ENCODE measurements at regions not wholly inside any gene's neighbourhood (a gene's known extent, or its start where the extent isn't known, plus 50 kb on each side); places are given as distances from the start of the nearest gene placed in this dataset.
A peak's percentile ranks its signal among the peaks of the same experiment; 100 is the strongest.

GRCh38 chr9:89984214-89984613 is 379.4 kb downstream of the GADD45G start:
- DNase-seq = no peak

GRCh38 chr9:89985068-89985467 is 380.3 kb downstream of the GADD45G start:
- DNase-seq = no peak

- no peak for DNase-seq
Observed at GRCh38 chr9:89986190-89986589, 381.4 kb downstream of the GADD45G start.

GRCh38 chr9:89988458-89988857 is 383.6 kb downstream of the GADD45G start:
- DNase-seq = no peak

GRCh38 chr9:89991204-89991790 is 386.5 kb downstream of the GADD45G start:
- no peak for DNase-seq

- no peak for DNase-seq
Observed at GRCh38 chr9:89992326-89993198, 387.8 kb downstream of the GADD45G start.

GRCh38 chr9:89993678-89994630 is 389.1 kb downstream of the GADD45G start:
- peak; percentile 77 to 83 for DNase-seq

GRCh38 chr9:89994988-89995613 is 390.3 kb downstream of the GADD45G start:
- no peak for DNase-seq

- DNase-seq = no peak
Observed at GRCh38 chr9:89996116-89996515, 391.3 kb downstream of the GADD45G start.

GRCh38 chr9:89996773-89997172 is 392.0 kb downstream of the GADD45G start:
- no peak for DNase-seq

GRCh38 chr9:89998633-89999032 is 393.8 kb downstream of the GADD45G start:
- no peak for DNase-seq

- no peak for DNase-seq
Observed at GRCh38 chr9:89999176-89999533, 394.3 kb downstream of the GADD45G start.

GRCh38 chr9:89999534-90000370 is 394.9 kb downstream of the GADD45G start:
- no peak for DNase-seq

GRCh38 chr9:90000925-90001324 is 396.1 kb downstream of the GADD45G start:
- DNase-seq = no peak

- no peak for DNase-seq
Observed at GRCh38 chr9:90001747-90002146, 396.9 kb downstream of the GADD45G start.

GRCh38 chr9:90002397-90003271 is 397.8 kb downstream of the GADD45G start:
- DNase-seq = no peak

- DNase-seq = no peak
Observed at GRCh38 chr9:90005388-90005787, 400.6 kb downstream of the GADD45G start.

- no peak for DNase-seq
Observed at GRCh38 chr9:90007516-90008440, 403.0 kb downstream of the GADD45G start.

- peak; percentile 48 to 80 for DNase-seq
Observed at GRCh38 chr9:90009447-90009846, 404.6 kb downstream of the GADD45G start.

- DNase-seq = no peak
Observed at GRCh38 chr9:90010793-90011192, 406.0 kb downstream of the GADD45G start.

Data from Kasumi-1 (cell line).